ENCODE measurements at regions not wholly inside any gene's neighbourhood (a gene's known extent, or its start where the extent isn't known, plus 50 kb on each side); places are given as distances from the start of the nearest gene placed in this dataset.
A peak's percentile ranks its signal among the peaks of the same experiment; 100 is the strongest.

DNA sequence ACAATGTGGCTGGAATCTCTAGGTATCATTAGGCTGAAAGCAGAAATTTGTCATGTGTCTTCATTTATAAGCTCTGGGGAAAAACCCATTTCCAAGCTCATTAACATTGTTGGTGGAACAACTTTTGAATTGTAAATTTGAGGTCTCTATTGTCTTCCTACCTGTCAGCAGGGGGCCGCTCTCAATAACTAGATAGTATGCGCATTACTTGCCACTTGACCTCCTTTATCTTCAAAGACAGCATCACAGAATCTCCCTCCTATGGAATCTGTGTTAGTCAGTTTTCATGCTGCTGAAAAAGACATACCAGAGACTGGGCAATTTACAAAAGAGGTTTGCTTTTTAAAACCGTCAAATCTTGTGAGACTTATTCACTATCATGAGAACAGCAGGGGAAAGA lies 223.1 kb downstream of the CALCRL start:
- H3K4me1 ChIP-seq, result peaks cover 10% of the 10 kb centered on the region
- no peaks in the 10 kb centered on the region for H3K9me3 ChIP-seq
- H3K4me3 ChIP-seq, result no peak overlapping the region
- peak; percentile 56 to 77 for DNase-seq (ENCODE audit: low spot score in 2 of 2)
- no peaks in the 10 kb centered on the region for H3K36me3 ChIP-seq (replicated peaks)
- in situ Hi-C loops (cut with MboI; ENCODE audit: low sequenced_read_pairs), result no loop called here
- H3K27me3 ChIP-seq (ENCODE audit: low read depth), result no peaks in the 10 kb centered on the region; the same call in 1 of the 2 replicates

DNA sequence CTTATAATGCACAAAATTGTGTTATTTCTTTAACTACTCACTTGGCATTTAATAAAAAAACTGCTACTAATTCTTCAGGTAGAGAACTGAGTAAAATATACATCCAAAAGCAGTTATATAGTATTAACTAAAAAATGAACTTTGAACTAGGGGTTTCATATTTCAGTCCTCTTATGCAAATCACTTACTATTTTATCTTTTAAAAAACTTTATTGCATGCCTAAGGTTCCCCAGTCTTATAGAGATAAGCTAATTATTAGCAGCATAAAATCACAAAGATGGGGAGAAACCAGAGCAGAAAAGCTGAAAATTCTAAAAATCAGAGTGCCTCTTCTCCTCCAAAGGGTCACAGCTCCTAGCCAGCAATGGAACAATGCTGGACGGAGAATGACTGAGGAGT lies 228.0 kb downstream of the CALCRL start:
- no peaks in the 10 kb centered on the region for H3K36me3 ChIP-seq (replicated peaks)
- no peaks in the 10 kb centered on the region for H3K9me3 ChIP-seq
- in situ Hi-C loops (cut with MboI; ENCODE audit: low sequenced_read_pairs), result no loop called here
- H3K4me1 ChIP-seq, result peaks cover 7% of the 10 kb centered on the region
- H3K27me3 ChIP-seq (ENCODE audit: low read depth), result no peaks in the 10 kb centered on the region
- H3K4me3 ChIP-seq, result no peak overlapping the region
- DNase-seq (ENCODE audit: low spot score in 2 of 2), result no peak

DNA sequence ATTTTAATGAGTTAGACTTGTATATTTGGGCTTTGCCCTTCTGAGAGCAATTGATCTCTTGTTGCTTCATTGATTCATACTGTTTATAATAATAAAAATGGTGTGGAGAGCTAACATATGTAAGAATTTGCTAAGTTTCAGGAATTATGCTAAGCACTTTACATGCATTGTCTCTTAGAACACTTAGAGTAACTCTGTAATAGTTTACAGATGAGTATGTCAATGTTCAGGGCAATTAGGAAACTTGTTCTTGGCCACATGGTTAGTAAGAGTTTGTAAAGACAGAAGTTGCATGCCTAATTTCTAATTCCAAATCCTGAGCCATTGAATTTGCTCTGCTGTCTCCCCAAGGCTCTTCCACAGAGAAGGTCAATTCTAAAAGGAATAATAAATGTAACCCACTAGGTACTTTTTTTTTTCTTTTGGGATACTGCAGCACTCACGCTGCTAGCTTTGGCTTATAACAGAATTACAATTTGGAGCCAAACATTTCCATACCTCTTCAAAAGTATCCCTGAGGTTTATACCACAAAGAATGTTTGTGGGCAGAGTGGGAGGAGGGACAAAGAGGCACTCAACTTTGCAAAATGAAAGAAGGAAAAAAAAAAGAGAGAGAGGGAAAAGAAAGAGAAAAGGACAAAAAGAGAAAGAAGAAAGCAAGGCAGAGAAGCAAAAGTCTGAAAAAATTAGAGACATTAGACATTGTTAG lies 232.4 kb downstream of the CALCRL start:
- in situ Hi-C loops (cut with MboI; ENCODE audit: low sequenced_read_pairs), result no loop called here
- Histone ChIP-seq H3K4me3 (no peak overlapping the region), H3K9me3 (no peaks in the 10 kb centered on the region; the same call in 1 of the 2 replicates), H3K36me3 (replicated peaks) (no peaks in the 10 kb centered on the region), H3K4me1 (no peaks in the 10 kb centered on the region), H3K27me3 (ENCODE audit: low read depth) (peaks cover 2% of the 10 kb centered on the region; the same call in 1 of the 2 replicates)
- no peak for DNase-seq (ENCODE audit: low spot score in 2 of 2)

DNA sequence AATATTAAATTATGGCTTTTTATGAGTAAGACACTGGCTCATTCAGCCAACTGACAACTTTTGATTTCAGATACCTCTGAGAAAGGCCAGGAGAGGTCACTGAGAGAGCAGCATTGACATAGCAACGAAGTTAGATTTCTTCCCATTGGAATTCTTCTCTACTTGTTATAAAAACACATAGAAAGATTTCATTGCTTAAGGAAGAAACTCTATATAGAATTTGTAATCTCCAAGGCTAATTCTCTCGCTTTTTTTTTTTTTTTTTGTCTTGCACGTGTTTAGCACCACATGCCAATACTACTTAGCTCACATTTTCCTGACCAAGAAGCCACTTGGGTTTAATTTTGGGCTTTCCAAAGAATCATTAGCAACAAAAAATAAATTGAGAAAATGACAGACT lies 233.7 kb downstream of the CALCRL start:
- Histone ChIP-seq H3K36me3 (replicated peaks) (no peaks in the 10 kb centered on the region), H3K9me3 (no peaks in the 10 kb centered on the region; the same call in 1 of the 2 replicates), H3K27me3 (ENCODE audit: low read depth) (peaks cover 2% of the 10 kb centered on the region; the same call in 1 of the 2 replicates), H3K4me3 (no peak overlapping the region), H3K4me1 (no peaks in the 10 kb centered on the region)
- DNase-seq (ENCODE audit: low spot score in 2 of 2), result no peak
- in situ Hi-C loops (cut with MboI; ENCODE audit: low sequenced_read_pairs), result no loop called here

DNA sequence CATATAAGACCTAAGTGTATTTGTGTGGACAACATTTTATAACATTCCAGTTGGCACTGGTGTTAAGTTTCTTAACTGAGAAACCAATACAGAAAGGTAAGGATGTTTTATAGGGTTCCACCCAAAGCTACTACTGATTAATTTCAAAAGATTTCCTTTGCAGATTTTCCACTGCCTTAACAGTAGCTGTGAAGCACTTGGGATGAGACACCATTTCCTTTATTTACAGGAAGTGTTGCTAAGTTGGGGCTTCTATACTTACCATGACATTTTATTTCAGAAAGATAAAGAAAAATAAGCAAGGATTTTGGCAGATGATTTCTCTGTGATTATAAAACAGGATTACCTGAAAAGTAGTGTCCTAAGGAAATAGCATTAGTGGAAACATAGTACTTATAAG lies 234.3 kb downstream of the CALCRL start:
- H3K4me1 ChIP-seq, result no peaks in the 10 kb centered on the region
- no peaks in the 10 kb centered on the region; the same call in 1 of the 2 replicates for H3K9me3 ChIP-seq
- DNase-seq (ENCODE audit: low spot score in 2 of 2), result no peak
- no peaks in the 10 kb centered on the region for H3K36me3 ChIP-seq (replicated peaks)
- in situ Hi-C loops (cut with MboI; ENCODE audit: low sequenced_read_pairs), result no loop called here
- H3K4me3 ChIP-seq, result no peak overlapping the region
- H3K27me3 ChIP-seq (ENCODE audit: low read depth), result peaks cover 2% of the 10 kb centered on the region; the same call in 1 of the 2 replicates

DNA sequence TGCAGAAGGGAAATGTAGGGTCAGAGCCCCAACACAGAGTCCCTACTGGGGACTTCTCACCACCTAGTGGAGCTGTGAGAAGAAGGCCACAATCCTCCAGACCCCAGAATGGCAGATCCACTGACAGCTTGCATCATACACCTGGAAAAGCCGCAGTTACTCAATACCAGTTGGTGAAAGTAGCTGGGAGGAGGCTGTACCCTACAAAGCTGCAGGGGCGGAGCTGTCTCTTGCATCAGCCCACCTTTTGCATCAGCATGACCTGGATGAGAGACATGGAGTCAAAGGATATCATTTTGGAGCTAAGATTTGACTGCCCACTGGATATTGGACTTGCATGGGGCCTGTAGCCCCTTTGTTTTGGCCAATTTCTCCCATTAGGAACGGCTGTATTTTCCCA lies 237.3 kb downstream of the CALCRL start:
- Histone ChIP-seq H3K27me3 (ENCODE audit: low read depth) (peaks cover 2% of the 10 kb centered on the region; the same call in 1 of the 2 replicates), H3K36me3 (replicated peaks) (no peaks in the 10 kb centered on the region), H3K9me3 (no peaks in the 10 kb centered on the region; the same call in 1 of the 2 replicates), H3K4me1 (no peaks in the 10 kb centered on the region), H3K4me3 (no peak overlapping the region)
- DNase-seq (ENCODE audit: low spot score in 2 of 2), result no peak
- in situ Hi-C loops (cut with MboI; ENCODE audit: low sequenced_read_pairs), result no loop called here

DNA sequence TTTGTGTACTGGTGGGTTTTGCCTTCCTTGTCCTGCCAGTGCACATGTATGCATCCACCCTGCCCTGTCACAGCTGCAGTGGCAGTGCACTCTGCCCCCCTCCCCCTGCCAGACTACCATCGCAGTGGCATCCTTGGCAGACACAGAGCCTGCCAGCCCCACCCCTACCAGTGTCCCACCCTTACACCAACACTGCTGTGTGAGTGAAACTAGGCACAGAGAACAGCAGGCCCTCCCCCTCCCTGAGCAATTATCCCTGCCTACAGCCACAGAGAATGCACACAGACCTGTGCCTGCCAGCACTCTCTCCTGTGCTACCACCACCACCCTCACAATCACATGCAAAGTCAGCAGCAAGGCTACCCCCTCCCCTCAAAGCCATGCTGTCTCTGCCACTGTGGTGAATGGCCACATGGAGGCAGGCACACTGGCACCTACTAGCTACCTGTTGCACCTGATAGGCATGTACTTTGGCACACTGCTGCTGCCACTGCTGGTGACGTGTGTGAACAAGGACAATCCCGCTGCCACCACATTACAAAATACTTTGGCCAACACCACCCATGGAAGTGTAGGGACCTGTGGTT lies 239.8 kb downstream of the CALCRL start:
- no peaks in the 10 kb centered on the region for H3K36me3 ChIP-seq (replicated peaks)
- H3K27me3 ChIP-seq (ENCODE audit: low read depth), result peaks cover 2% of the 10 kb centered on the region; the same call in 1 of the 2 replicates
- DNase-seq (ENCODE audit: low spot score in 2 of 2), result no peak
- no peak overlapping the region for H3K4me3 ChIP-seq
- in situ Hi-C loops (cut with MboI; ENCODE audit: low sequenced_read_pairs), result no loop called here
- no peaks in the 10 kb centered on the region; the same call in 1 of the 2 replicates for H3K9me3 ChIP-seq
- no peaks in the 10 kb centered on the region for H3K4me1 ChIP-seq

DNA sequence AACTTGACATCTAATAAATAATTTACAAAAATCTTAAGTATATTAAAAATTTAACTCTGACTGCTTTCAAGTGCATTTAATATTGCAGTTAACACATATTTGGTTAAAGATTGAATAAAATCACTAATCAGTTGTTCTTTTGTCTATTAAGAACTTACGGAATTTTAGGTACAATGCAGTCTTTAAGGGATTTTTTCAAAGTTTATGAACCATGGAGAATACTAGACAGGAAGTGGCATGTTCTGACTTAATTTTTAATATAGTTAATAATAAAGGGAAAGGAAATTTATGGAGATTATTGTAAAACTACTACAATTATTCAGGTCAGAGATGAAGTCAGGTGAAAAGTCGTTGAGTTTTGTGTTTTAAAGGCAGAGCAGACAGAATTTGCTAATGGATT lies 240.9 kb downstream of the CALCRL start:
- Histone ChIP-seq H3K4me3 (no peak overlapping the region), H3K36me3 (replicated peaks) (no peaks in the 10 kb centered on the region), H3K27me3 (ENCODE audit: low read depth) (no peaks in the 10 kb centered on the region), H3K4me1 (no peaks in the 10 kb centered on the region), H3K9me3 (no peaks in the 10 kb centered on the region; the same call in 1 of the 2 replicates)
- in situ Hi-C loops (cut with MboI; ENCODE audit: low sequenced_read_pairs), result no loop called here
- no peak for DNase-seq (ENCODE audit: low spot score in 2 of 2)

DNA sequence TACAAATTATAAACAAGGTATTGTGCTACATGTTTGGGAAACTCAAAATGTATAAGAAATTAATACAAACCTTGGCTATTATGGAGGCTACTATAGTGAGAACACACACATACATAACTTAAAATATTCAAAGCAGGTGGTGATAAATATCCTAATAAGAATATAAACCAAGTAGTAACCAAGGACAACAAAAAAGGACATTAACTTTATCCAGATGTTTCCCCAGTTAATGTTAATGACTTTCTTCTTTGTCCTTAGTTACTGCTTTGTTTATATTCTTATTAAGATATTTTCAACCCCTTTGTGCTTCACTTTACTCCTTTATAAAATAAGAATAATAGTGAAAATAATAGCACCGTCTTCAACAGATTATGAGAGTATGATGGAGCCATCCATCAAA lies 241.6 kb downstream of the CALCRL start:
- Histone ChIP-seq H3K27me3 (ENCODE audit: low read depth) (no peaks in the 10 kb centered on the region), H3K4me1 (no peaks in the 10 kb centered on the region), H3K36me3 (replicated peaks) (no peaks in the 10 kb centered on the region), H3K9me3 (no peaks in the 10 kb centered on the region), H3K4me3 (no peak overlapping the region)
- DNase-seq (ENCODE audit: low spot score in 2 of 2), result no peak
- in situ Hi-C loops (cut with MboI; ENCODE audit: low sequenced_read_pairs), result no loop called here

DNA sequence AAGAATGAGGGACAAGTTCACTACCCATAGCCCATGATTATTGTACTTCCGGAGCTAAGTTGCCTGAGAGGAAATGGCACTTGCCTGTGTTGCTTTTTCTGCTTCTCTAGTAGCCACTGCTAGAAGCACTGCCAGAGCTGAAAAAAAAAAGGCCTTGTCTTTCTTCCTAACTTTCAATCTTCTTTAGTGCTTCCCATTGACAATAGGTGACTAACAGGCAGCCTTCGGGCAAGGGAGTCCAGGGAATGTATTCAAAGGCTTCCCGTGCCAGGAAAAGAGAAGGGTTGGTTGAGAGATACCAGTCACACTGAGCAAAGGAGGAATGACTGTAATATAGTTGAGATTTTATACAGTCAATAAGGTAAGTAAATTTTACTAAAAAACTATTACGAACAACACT lies 242.0 kb downstream of the CALCRL start:
- Histone ChIP-seq H3K9me3 (no peaks in the 10 kb centered on the region), H3K4me1 (no peaks in the 10 kb centered on the region), H3K27me3 (ENCODE audit: low read depth) (no peaks in the 10 kb centered on the region), H3K4me3 (no peak overlapping the region), H3K36me3 (replicated peaks) (no peaks in the 10 kb centered on the region)
- no peak for DNase-seq (ENCODE audit: low spot score in 2 of 2)
- in situ Hi-C loops (cut with MboI; ENCODE audit: low sequenced_read_pairs), result no loop called here

DNA sequence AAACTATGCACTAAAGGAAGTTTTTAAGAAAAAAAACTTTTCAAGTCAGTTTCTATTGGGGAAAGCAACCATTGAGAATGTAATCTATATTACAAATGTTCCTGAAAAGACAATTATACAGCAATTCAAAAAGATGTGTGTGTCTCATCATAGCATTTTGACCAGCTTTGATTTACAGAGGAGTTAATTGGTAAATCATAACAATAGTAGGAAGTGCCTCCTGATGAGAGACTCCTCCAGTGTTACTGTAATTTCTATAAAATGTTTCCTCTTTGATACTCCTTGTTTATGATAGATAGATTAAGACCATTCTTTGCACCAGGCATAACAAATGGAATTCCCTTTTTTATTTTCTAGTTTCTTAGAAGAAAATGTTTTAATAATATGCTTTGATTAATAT lies 249.9 kb downstream of the CALCRL start:
- H3K36me3 ChIP-seq (replicated peaks), result no peaks in the 10 kb centered on the region
- no peaks in the 10 kb centered on the region for H3K9me3 ChIP-seq
- H3K27me3 ChIP-seq (ENCODE audit: low read depth), result no peaks in the 10 kb centered on the region
- DNase-seq (ENCODE audit: low spot score in 2 of 2), result no peak
- H3K4me1 ChIP-seq, result no peaks in the 10 kb centered on the region
- in situ Hi-C loops (cut with MboI; ENCODE audit: low sequenced_read_pairs), result no loop called here
- no peak overlapping the region for H3K4me3 ChIP-seq

DNA sequence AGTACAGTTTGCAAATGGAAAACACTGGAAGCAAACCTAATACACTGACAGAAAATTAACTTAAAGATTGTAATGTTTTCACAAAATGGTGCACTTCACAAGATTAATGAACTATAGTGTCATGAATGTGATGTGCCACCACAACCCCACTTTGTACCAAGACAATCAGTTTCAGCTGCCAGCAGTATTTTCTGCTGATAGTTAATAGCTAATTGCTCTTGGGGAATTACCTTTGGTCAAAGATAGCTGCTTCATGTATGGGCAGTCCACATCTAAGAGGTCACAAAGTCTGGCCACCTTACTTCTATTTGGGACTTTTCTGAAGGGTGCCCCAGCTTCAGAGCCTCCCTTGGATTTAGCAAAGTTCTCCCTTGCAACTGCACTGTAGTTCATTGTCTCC lies 254.0 kb downstream of the CALCRL start:
- H3K27me3 ChIP-seq (ENCODE audit: low read depth), result no peaks in the 10 kb centered on the region
- H3K4me3 ChIP-seq, result no peak overlapping the region
- in situ Hi-C loops (cut with MboI; ENCODE audit: low sequenced_read_pairs), result no loop called here
- H3K36me3 ChIP-seq (replicated peaks), result no peaks in the 10 kb centered on the region
- no peak for DNase-seq (ENCODE audit: low spot score in 2 of 2)
- no peaks in the 10 kb centered on the region for H3K4me1 ChIP-seq
- no peaks in the 10 kb centered on the region for H3K9me3 ChIP-seq

DNA sequence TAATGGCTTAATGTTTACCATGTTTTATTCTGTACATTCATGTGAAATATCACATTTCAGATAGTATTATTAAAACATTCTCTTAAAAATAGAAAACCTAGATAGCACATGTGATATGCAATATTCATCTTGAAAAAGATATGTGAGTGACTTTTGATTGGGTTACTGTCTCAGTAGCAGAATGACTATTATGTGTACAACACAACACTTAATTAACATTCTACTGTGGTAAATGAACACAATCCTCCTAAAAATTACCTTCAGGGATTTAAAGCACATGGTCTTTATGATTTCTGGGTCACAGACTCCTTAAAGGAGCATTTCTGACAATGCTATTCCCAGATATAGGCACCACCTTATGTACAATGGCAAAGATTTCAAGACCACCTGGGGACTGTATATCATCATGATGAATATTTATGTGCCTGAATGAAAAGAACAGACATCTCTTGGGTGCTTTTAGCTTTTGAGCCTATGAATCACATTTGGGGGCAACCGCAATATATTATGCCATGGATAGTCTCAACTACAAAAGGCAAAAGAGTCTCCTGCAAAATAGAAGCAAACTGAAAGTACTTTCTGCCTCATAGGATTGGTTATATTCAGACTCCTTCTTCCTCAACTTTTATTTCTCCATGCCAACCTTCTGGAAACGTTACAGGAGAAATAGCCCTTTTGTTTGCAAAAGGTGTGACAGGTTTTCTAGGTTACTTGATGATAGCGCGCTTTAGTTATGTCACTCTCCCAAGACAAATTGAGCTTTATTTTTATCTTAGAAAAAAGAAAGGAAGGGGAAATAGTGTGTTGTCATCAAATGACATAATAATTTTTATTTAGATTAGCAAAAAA lies 259.0 kb downstream of the CALCRL start:
- Histone ChIP-seq H3K4me3 (no peak overlapping the region), H3K27me3 (ENCODE audit: low read depth) (no peaks in the 10 kb centered on the region), H3K9me3 (no peaks in the 10 kb centered on the region), H3K4me1 (no peaks in the 10 kb centered on the region), H3K36me3 (replicated peaks) (no peaks in the 10 kb centered on the region)
- no peak for DNase-seq (ENCODE audit: low spot score in 2 of 2)
- in situ Hi-C loops (cut with MboI; ENCODE audit: low sequenced_read_pairs), result no loop called here

DNA sequence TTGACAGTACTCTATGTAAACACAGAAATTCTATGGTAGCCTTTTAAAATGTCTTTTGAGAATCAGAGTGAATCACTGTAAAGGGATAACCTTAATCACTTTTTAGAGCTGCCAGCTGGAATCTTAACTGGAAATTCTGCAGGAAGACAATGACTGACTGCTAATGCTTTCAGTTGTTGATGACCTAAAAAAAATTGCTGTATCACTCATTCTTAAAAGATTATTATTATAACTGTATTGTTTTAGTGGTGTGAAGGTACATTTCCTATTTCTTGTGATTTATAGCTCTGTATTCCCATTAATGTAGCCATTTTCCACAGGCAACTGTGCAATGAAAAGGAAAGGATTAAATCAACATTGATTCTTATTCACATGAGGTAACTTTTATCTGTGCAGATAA lies 260.5 kb downstream of the CALCRL start:
- no peaks in the 10 kb centered on the region for H3K4me1 ChIP-seq
- no peaks in the 10 kb centered on the region for H3K36me3 ChIP-seq (replicated peaks)
- DNase-seq (ENCODE audit: low spot score in 2 of 2), result no peak
- H3K4me3 ChIP-seq, result no peak overlapping the region
- no peaks in the 10 kb centered on the region for H3K9me3 ChIP-seq
- no peaks in the 10 kb centered on the region for H3K27me3 ChIP-seq (ENCODE audit: low read depth)
- in situ Hi-C loops (cut with MboI; ENCODE audit: low sequenced_read_pairs), result no loop called here
